Activated T-cell treated with anti-CD3 and anti-CD28 coated beads, Interleukin-2, amount 50 U/mL, for 4 hours (primary cell): ENCODE measurements at regions not wholly inside any gene's neighbourhood (a gene's known extent, or its start where the extent isn't known, plus 50 kb on each side); places are given as distances from the start of the nearest gene placed in this dataset.
"Not testable (repeated sequence)": the region's sequence is repeated elsewhere in the genome, so short reads cannot be mapped to it uniquely, and the experiment has no call there.

Source experiments
- ATAC-seq, 2 donors: fragments of 200-7000 bp; cut with Tn5 transposase; one replicate each; pipeline ENCODE4 v1.10.0; 2021
- DNase-seq: peaks from one replicate; pipeline ENCODE4 v3.0.0-alpha.2; 2020
- H3K27me3 Mint-ChIP-seq: one replicate; pipeline ENCODE4 v1.8.0; 2021; ENCODE audit warnings: low read depth, mixed read lengths
- H3K36me3 Mint-ChIP-seq: one replicate; pipeline ENCODE4 v1.8.0; 2022; ENCODE audit warnings: mixed read lengths; ENCODE audit not compliant: insufficient read depth
- H3K4me1 Mint-ChIP-seq: one replicate; pipeline ENCODE4 v1.8.0; 2021; ENCODE audit warnings: low read depth, mixed read lengths
- H3K4me3 Mint-ChIP-seq: one replicate; pipeline ENCODE4 v1.8.0; 2021; ENCODE audit warnings: mild to moderate bottlenecking, moderate library complexity, mixed read lengths
- H3K9me3 Mint-ChIP-seq: one replicate; pipeline ENCODE4 v1.8.0; 2021; ENCODE audit warnings: mixed read lengths

GRCh38 chr4:49117951-49118350 lies 131.9 kb downstream of the CWH43 start:
- not testable (repeated sequence) for H3K4me1 Mint-ChIP-seq, DNase-seq, H3K4me3 Mint-ChIP-seq, ATAC-seq, H3K27me3 Mint-ChIP-seq
- H3K9me3 Mint-ChIP-seq, result peaks cover 50% of the 10 kb centered on the region
- peaks cover 16% of the 10 kb centered on the region for H3K36me3 Mint-ChIP-seq

- peak; percentile 49 to 61 for ATAC-seq
- Mint-ChIP-seq H3K9me3 (peaks cover 50% of the 10 kb centered on the region), H3K36me3 (peaks cover 16% of the 10 kb centered on the region)
- not testable (repeated sequence) for H3K27me3 Mint-ChIP-seq, DNase-seq, H3K4me3 Mint-ChIP-seq, H3K4me1 Mint-ChIP-seq
Measured at GRCh38 chr4:49118379-49119212, 132.5 kb downstream of the CWH43 start.

- DNase-seq, H3K27me3 Mint-ChIP-seq, H3K4me1 Mint-ChIP-seq, H3K4me3 Mint-ChIP-seq, ATAC-seq: not testable (repeated sequence)
- Mint-ChIP-seq H3K36me3 (peaks cover 16% of the 10 kb centered on the region), H3K9me3 (peaks cover 48% of the 10 kb centered on the region)
Measured at GRCh38 chr4:49119345-49119744, 133.3 kb downstream of the CWH43 start.

GRCh38 chr4:49120042-49120779 lies 134.1 kb downstream of the CWH43 start:
- peak in 1 of 2 donors; percentile 10 for ATAC-seq
- DNase-seq, result not testable (repeated sequence)

GRCh38 chr4:49120804-49121203 lies 134.7 kb downstream of the CWH43 start:
- DNase-seq, H3K4me1 Mint-ChIP-seq, H3K27me3 Mint-ChIP-seq, H3K4me3 Mint-ChIP-seq: not testable (repeated sequence)
- ATAC-seq, result peak in 1 of 2 donors; percentile 32
- Mint-ChIP-seq H3K9me3 (peaks cover 47% of the 10 kb centered on the region), H3K36me3 (peaks cover 16% of the 10 kb centered on the region)

More at GRCh38 chr4:49120042-49120779, 134.1 kb downstream of the CWH43 start:
- not testable (repeated sequence) for H3K27me3 Mint-ChIP-seq, H3K4me3 Mint-ChIP-seq, H3K4me1 Mint-ChIP-seq
- Mint-ChIP-seq H3K9me3 (peaks cover 47% of the 10 kb centered on the region), H3K36me3 (peaks cover 16% of the 10 kb centered on the region)

- not testable (repeated sequence) for H3K4me3 Mint-ChIP-seq, H3K36me3 Mint-ChIP-seq, DNase-seq, H3K27me3 Mint-ChIP-seq, ATAC-seq, H3K4me1 Mint-ChIP-seq, H3K9me3 Mint-ChIP-seq
Measured at GRCh38 chr4:49126443-49126842, 140.4 kb downstream of the CWH43 start.

GRCh38 chr4:49126858-49127257 lies 140.8 kb downstream of the CWH43 start:
- ATAC-seq, H3K4me3 Mint-ChIP-seq, H3K4me1 Mint-ChIP-seq, H3K27me3 Mint-ChIP-seq, DNase-seq, H3K36me3 Mint-ChIP-seq, H3K9me3 Mint-ChIP-seq: not testable (repeated sequence)

GRCh38 chr4:49129385-49129784 lies 143.3 kb downstream of the CWH43 start:
- H3K4me1 Mint-ChIP-seq, H3K4me3 Mint-ChIP-seq, H3K27me3 Mint-ChIP-seq, H3K9me3 Mint-ChIP-seq, DNase-seq, H3K36me3 Mint-ChIP-seq, ATAC-seq: not testable (repeated sequence)

- H3K27me3 Mint-ChIP-seq, H3K36me3 Mint-ChIP-seq, DNase-seq, ATAC-seq, H3K9me3 Mint-ChIP-seq, H3K4me3 Mint-ChIP-seq, H3K4me1 Mint-ChIP-seq: not testable (repeated sequence)
Measured at GRCh38 chr4:49129870-49130269, 143.8 kb downstream of the CWH43 start.

- not testable (repeated sequence) for H3K36me3 Mint-ChIP-seq, ATAC-seq, H3K9me3 Mint-ChIP-seq, H3K4me1 Mint-ChIP-seq, H3K4me3 Mint-ChIP-seq, H3K27me3 Mint-ChIP-seq, DNase-seq
Measured at GRCh38 chr4:49130724-49131123, 144.6 kb downstream of the CWH43 start.

GRCh38 chr4:49137043-49137442 lies 151.0 kb downstream of the CWH43 start:
- H3K9me3 Mint-ChIP-seq, result peaks cover 21% of the 10 kb centered on the region
- not testable (repeated sequence) for DNase-seq, H3K4me1 Mint-ChIP-seq, H3K36me3 Mint-ChIP-seq, H3K4me3 Mint-ChIP-seq, H3K27me3 Mint-ChIP-seq
- ATAC-seq, result peak in 1 of 2 donors; percentile 46

- H3K4me3 Mint-ChIP-seq, ATAC-seq, DNase-seq, H3K27me3 Mint-ChIP-seq, H3K4me1 Mint-ChIP-seq, H3K36me3 Mint-ChIP-seq: not testable (repeated sequence)
- peaks cover 24% of the 10 kb centered on the region for H3K9me3 Mint-ChIP-seq
Measured at GRCh38 chr4:49137961-49138360, 151.9 kb downstream of the CWH43 start.

GRCh38 chr4:49138818-49139217 lies 152.7 kb downstream of the CWH43 start:
- H3K4me3 Mint-ChIP-seq, H3K36me3 Mint-ChIP-seq, DNase-seq, ATAC-seq, H3K27me3 Mint-ChIP-seq, H3K4me1 Mint-ChIP-seq: not testable (repeated sequence)
- peaks cover 29% of the 10 kb centered on the region for H3K9me3 Mint-ChIP-seq

GRCh38 chr4:49139513-49139912 lies 153.4 kb downstream of the CWH43 start:
- H3K4me1 Mint-ChIP-seq, H3K36me3 Mint-ChIP-seq, H3K27me3 Mint-ChIP-seq, H3K4me3 Mint-ChIP-seq, DNase-seq: not testable (repeated sequence)
- ATAC-seq, result peak; percentile 42 to 63
- H3K9me3 Mint-ChIP-seq, result peaks cover 36% of the 10 kb centered on the region

GRCh38 chr4:49140351-49140750 lies 154.3 kb downstream of the CWH43 start:
- H3K4me3 Mint-ChIP-seq, H3K36me3 Mint-ChIP-seq, H3K27me3 Mint-ChIP-seq, DNase-seq, H3K4me1 Mint-ChIP-seq, ATAC-seq: not testable (repeated sequence)
- peaks cover 41% of the 10 kb centered on the region for H3K9me3 Mint-ChIP-seq
